IPS DF 4.7 (cell line): ENCODE measurements at regions not wholly inside any gene's neighbourhood (a gene's known extent, or its start where the extent isn't known, plus 50 kb on each side); places are given as distances from the start of the nearest gene placed in this dataset.

Experiments
- DNase-seq: peaks from one replicate; pipeline ENCODE4 v3.0.0-alpha.2; 2013; ENCODE audit warnings: low spot score; ENCODE audit errors: extremely low read depth

GRCh38 chr3:167895684-167896083 lies 160.2 kb downstream of the SERPINI1 start:
- no peak for DNase-seq

- DNase-seq: no peak
Observed at GRCh38 chr3:167895178-167895577, 159.7 kb downstream of the SERPINI1 start.

- no peak for DNase-seq
Observed at GRCh38 chr3:167892205-167892604, 156.7 kb downstream of the SERPINI1 start.

- no peak for DNase-seq
Observed at GRCh38 chr3:167887096-167887495, 151.6 kb downstream of the SERPINI1 start.

- DNase-seq: no peak
Observed at GRCh38 chr3:167886690-167887089, 151.2 kb downstream of the SERPINI1 start.

GRCh38 chr3:167885277-167885676 lies 149.8 kb downstream of the SERPINI1 start:
- DNase-seq: no peak

- DNase-seq: no peak
Observed at GRCh38 chr3:167884481-167884880, 149.0 kb downstream of the SERPINI1 start.

- DNase-seq: no peak
Observed at GRCh38 chr3:167883452-167883851, 147.9 kb downstream of the SERPINI1 start.

GRCh38 chr3:167882057-167882667 lies 146.6 kb downstream of the SERPINI1 start:
- DNase-seq: no peak

- DNase-seq: no peak
Observed at GRCh38 chr3:167880183-167880582, 144.7 kb downstream of the SERPINI1 start.

GRCh38 chr3:167876620-167877281 lies 141.2 kb downstream of the SERPINI1 start:
- DNase-seq: no peak
